ENCODE measurements at regions not wholly inside any gene's neighbourhood (a gene's known extent, or its start where the extent isn't known, plus 50 kb on each side); places are given as distances from the start of the nearest gene placed in this dataset.
"Not testable (repeated sequence)": the region's sequence is repeated elsewhere in the genome, so short reads cannot be mapped to it uniquely, and the experiment has no call there.

DNA sequence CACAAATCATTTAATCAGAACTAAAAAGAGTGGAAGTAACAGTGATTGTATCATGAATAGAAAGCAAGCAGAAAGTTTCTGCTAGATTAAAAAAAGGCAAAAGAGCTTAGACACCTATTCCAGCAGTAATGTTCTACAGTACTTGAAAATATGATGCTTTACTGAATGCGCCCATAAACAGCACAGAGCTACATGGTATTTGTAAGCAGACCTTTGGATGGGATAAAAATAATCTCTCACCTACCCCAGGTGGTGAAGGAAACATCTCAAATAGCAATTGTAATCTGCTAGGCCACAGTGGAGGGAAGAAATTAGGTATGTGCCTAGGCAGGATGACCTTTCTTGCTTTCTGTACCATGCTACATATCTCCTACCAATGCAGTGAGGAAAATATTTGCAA lies 280.9 kb upstream of the PRKX start:
- no peak for TF ChIP-seq CTCF (conservative IDR thresholded peaks at IDR 0.05; ENCODE audit: low read depth, low read length)
- no peak for DNase-seq (ENCODE audit: low read depth)
- H3K4me3 ChIP-seq (ENCODE audit: low read depth, low read length), result no peak overlapping the region

- no peak for DNase-seq (ENCODE audit: low read depth)
- no peak overlapping the region for H3K4me3 ChIP-seq (ENCODE audit: low read depth, low read length)
- TF ChIP-seq CTCF (conservative IDR thresholded peaks at IDR 0.05; ENCODE audit: low read depth, low read length), result no peak
Measured at GRCh38 chrX:3990569-3990968, 277.1 kb upstream of the PRKX start.

DNA sequence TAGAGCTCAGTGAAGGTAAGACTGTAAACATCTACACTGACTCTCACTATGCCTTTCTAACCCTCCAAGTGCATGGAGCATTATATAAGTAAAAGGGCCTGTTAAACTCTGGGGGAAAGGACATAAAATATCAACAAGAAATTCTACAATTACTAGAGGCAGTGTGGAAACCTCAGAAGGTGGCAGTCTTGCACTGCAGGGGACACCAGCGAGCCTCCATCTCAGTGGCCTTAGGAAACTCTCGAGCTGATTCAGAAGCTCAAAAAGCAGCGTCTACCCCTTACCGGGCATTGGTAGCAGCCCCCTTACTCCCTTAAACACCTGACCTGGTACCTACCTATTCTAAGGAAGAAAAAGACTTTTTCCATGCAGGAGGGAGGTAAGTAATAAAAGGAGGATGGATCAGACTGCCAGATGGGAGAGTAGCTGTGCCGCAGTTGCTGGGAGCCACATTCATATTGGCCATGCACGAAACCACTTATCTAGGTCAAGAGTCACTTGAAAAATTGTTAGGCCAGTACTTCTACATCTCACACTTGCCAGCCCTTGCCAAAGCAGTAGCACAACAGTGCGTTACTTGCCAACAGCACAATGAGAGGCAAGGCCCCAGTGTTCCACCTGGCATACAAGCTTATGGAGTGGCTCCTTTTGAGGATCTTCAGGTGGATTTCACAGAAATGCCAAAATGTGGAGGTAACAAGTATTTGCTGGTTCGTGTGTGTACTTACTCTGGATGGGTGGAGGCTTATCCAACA lies 258.8 kb upstream of the PRKX start:
- H3K4me3 ChIP-seq (ENCODE audit: low read depth, low read length); DNase-seq (ENCODE audit: low read depth): not testable (repeated sequence)

GRCh38 chrX:3968749-3969148 lies 255.3 kb upstream of the PRKX start:
- DNase-seq (ENCODE audit: low read depth), result no peak

DNA sequence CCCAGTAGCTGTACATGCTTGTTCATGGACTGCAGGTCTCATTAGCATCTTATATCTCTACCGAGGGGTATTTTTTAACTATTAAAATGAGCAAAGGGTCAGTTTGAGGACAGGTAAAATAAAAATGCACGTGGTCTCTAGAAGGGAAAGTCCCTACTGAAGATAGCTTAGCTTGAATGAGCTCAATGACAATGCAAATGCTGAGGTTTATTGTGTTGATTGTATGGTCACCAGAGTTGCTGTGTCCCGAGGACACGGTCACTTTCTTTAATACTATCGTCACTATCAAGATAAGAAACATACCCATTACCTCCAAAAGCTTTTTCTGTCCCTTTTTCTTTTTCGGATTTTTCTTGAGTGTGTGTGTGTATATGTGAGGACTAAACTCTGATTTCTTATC lies 250.5 kb upstream of the PRKX start:
- no peak for TF ChIP-seq CTCF (conservative IDR thresholded peaks at IDR 0.05; ENCODE audit: low read depth, low read length)
- H3K4me3 ChIP-seq (ENCODE audit: low read depth, low read length), result no peak overlapping the region
- DNase-seq (ENCODE audit: low read depth), result no peak

More at GRCh38 chrX:3968749-3969148, 255.3 kb upstream of the PRKX start:
- H3K4me3 ChIP-seq (ENCODE audit: low read depth, low read length), result no peak overlapping the region
- TF ChIP-seq CTCF (conservative IDR thresholded peaks at IDR 0.05; ENCODE audit: low read depth, low read length), result no peak

- DNase-seq (ENCODE audit: low read depth), result no peak
- H3K4me3 ChIP-seq (ENCODE audit: low read depth, low read length), result peak overlapping the region; percentile 34
- peak; percentile 64 for TF ChIP-seq CTCF (conservative IDR thresholded peaks at IDR 0.05; ENCODE audit: low read depth, low read length)
Measured at GRCh38 chrX:3962511-3963311, 249.3 kb upstream of the PRKX start.

DNA sequence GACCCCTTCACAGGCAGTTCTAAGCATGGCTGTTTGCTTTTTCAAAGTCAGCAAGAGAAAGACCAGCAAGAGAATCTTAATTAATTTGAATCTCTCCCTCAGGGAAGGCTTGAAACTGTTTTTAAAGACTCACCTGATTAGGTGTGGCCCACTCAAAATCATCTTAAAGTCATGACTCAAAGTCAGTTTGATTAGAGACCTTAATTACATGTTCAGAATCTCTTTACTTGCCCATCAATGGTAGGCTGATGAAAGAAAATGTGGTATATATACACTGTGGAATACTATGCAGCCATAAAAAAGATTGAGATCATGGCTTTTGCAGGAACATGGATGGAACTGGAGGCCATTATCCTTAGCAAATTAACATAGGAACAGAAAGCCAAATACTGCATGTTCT lies 247.5 kb upstream of the PRKX start:
- H3K4me3 ChIP-seq (ENCODE audit: low read depth, low read length), result no peak overlapping the region
- TF ChIP-seq CTCF (conservative IDR thresholded peaks at IDR 0.05; ENCODE audit: low read depth, low read length), result no peak
- DNase-seq (ENCODE audit: low read depth), result no peak
